ENCODE measurements at regions not wholly inside any gene's neighbourhood (a gene's known extent, or its start where the extent isn't known, plus 50 kb on each side); places are given as distances from the start of the nearest gene placed in this dataset.
"Not testable (repeated sequence)": the region's sequence is repeated elsewhere in the genome, so short reads cannot be mapped to it uniquely, and the experiment has no call there.

DNA sequence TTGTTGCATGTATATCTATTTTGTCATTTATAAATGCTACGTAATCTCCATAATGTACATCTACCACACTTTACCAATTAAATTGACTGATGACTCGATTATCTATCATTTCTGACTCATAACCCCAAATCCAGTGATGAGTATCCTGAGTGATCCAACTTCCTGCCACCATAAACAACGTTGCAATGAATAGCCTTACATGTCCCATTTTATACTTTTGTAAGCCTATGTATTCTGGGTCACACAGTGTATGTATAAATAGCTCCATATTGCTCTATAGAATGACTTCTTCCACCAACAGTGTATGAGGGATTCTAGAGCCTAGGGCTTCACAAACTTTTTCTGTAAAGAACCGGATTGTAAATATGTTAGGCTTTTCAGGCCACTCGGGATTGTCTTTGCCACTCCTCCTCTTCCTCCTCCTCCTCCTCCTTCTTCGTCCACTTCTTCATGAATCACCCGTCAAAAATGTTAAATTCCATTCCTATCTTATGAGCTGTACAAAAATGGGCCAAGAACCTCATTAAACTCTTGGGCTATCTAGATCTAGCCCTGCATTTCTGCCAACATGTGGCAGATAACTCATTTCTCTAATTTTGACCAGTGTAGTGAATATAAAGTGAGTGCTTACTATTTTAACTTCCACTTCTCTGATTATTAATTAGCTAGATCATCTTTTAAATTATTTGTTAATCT is 672.2 kb upstream of the AMOT start:
- TF ChIP-seq, protein P1, sequence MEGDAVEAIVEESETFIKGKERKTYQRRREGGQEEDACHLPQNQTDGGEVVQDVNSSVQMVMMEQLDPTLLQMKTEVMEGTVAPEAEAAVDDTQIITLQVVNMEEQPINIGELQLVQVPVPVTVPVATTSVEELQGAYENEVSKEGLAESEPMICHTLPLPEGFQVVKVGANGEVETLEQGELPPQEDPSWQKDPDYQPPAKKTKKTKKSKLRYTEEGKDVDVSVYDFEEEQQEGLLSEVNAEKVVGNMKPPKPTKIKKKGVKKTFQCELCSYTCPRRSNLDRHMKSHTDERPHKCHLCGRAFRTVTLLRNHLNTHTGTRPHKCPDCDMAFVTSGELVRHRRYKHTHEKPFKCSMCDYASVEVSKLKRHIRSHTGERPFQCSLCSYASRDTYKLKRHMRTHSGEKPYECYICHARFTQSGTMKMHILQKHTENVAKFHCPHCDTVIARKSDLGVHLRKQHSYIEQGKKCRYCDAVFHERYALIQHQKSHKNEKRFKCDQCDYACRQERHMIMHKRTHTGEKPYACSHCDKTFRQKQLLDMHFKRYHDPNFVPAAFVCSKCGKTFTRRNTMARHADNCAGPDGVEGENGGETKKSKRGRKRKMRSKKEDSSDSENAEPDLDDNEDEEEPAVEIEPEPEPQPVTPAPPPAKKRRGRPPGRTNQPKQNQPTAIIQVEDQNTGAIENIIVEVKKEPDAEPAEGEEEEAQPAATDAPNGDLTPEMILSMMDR (conservative IDR thresholded peaks at IDR 0.05; ENCODE audit: low read depth, low read length) = no peak
- DNase-seq (ENCODE audit: low read depth) = peak; percentile 15
- no peak overlapping the region for H3K4me3 ChIP-seq (ENCODE audit: low read depth, low read length)

DNA sequence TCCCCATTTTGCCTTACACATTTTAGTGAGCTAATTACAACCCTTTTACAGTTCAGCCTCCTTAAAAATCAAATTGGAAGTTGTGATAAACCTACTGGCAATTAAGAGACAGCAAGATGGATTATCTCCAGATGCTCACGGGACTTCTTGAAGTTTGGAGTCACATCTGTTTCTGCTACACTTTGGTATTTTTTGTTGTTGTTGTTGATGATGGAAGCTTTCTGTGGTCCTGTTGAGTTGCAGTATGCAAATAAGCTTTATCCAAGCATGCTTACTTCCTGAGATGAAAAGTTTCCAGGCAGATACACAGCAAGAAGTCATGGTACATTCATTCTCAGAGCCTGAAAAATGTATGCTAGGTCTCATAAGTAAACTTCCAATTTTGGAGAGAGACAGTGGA is 670.0 kb upstream of the AMOT start:
- no peak for DNase-seq (ENCODE audit: low read depth)
- no peak overlapping the region for H3K4me3 ChIP-seq (ENCODE audit: low read depth, low read length)
- TF ChIP-seq, protein P1 (conservative IDR thresholded peaks at IDR 0.05; ENCODE audit: low read depth, low read length) = no peak

DNA sequence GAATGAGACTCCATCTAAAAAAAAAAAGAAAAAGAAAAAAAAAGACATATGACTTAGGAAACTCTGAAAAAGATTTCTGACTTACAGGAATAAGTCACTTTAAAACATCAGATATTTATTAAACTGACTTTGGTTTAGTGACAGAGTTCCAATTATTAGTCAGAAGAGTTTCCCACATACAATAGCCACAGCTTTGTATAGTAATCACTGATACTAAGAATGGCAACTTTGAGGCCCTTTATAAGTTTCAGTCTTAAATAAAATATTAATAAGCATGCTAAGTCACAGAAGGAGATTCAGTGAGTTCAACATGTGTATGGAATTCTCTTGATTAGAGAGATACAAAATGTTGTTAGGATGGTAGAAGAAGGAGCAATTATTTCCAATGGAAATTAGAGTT is 652.3 kb upstream of the AMOT start:
- no peak for DNase-seq (ENCODE audit: low read depth)
- H3K4me3 ChIP-seq (ENCODE audit: low read depth, low read length) = no peak overlapping the region
- TF ChIP-seq, protein P1 (conservative IDR thresholded peaks at IDR 0.05; ENCODE audit: low read depth, low read length) = no peak

DNA sequence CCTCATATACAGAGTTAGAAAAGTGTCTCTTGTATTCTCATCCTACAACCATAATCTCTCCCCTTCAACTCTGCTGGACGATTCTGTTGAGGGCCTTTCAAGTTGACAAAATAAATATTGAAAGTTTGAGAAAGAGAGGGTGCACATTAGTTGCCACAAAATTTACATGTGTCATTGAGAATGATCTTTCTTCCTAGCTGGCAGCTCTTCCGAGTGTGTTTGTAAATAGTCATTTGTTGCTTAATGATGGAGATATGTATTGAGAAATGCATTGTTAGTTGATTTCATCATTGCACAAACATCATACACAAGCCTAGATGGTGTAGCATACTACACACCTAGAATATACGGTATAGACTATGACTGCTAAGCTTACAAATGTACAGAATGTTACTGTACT is 632.8 kb upstream of the AMOT start:
- no peak overlapping the region for H3K4me3 ChIP-seq (ENCODE audit: low read depth, low read length)
- TF ChIP-seq, protein P1 (conservative IDR thresholded peaks at IDR 0.05; ENCODE audit: low read depth, low read length) = no peak
- no peak for DNase-seq (ENCODE audit: low read depth)

DNA sequence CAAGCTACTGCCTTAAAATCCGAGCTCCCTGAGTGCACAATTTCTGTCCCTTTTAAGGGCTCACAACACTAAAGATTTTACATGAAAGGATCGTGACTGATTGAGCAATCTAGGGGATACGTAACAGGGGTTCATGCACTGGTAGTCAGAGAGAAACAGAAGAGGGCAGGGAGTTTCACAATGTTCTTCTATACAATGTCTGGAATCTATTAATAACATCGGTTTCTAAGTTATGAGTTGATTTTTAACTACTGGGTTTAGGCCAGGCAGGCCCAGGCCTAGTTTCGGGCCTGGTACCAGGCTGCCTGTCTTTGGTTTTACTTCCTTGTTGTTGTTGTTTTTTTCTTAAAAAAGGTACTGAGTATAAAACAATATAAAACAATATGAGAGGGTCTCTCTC is 632.4 kb upstream of the AMOT start:
- not testable (repeated sequence) for H3K4me3 ChIP-seq (ENCODE audit: low read depth, low read length); DNase-seq (ENCODE audit: low read depth)

DNA sequence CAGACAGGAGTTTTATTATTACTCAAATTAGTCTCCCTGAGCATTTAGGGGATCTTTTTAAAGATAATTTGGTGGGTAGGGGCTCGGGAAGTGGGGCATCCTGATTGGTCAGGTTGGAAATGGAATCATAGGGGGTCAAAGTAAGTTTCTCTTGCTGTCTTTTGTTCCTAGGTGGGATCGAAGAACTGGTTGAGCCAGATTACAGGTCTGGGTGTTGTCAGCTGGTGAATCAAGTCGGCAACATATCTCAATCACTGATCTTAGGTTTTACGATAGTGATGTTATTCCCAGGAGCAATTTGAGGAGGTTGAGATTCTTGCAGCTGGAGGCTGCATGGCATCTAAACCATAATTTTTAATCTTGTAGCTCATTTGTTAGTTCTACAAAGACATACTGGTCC is 629.5 kb upstream of the AMOT start:
- no peak overlapping the region for H3K4me3 ChIP-seq (ENCODE audit: low read depth, low read length)
- TF ChIP-seq, protein P1 (conservative IDR thresholded peaks at IDR 0.05; ENCODE audit: low read depth, low read length) = no peak
- DNase-seq (ENCODE audit: low read depth) = no peak

DNA sequence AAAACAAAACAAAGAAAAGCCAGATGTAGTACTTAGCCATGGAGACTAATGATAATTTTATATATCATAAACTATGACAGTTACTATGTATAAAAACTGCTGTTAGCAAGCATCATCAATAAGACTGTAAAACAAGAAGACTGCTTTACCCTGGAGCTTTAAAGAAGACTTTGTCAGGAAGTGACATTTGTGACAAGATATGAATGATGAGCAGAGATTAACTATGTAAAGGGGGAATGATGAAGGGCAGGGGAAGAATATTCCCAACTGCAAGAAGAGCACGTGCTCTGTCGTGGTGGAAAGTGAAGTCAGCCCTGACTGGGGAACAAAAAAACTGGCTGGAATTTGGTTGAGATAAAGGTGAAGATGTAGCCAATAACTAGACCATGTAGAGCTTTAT is 617.1 kb upstream of the AMOT start:
- TF ChIP-seq, protein P1 (conservative IDR thresholded peaks at IDR 0.05; ENCODE audit: low read depth, low read length) = no peak
- no peak overlapping the region for H3K4me3 ChIP-seq (ENCODE audit: low read depth, low read length)
- no peak for DNase-seq (ENCODE audit: low read depth)
